ENCODE measurements at regions not wholly inside any gene's neighbourhood (a gene's known extent, or its start where the extent isn't known, plus 50 kb on each side); places are given as distances from the start of the nearest gene placed in this dataset.
"Not testable (repeated sequence)": the region's sequence is repeated elsewhere in the genome, so short reads cannot be mapped to it uniquely, and the experiment has no call there.

- FAIRE-seq, result no peak
- DNase-seq (ENCODE audit: insufficient read length), result no peak
- no peak for TF ChIP-seq POLR2AphosphoS5 (IDR thresholded peaks at IDR 0.05; ENCODE audit: low read depth, low read length)
- TF ChIP-seq POLR2A (IDR thresholded peaks at IDR 0.05; ENCODE audit: low read depth, low read length), result no peak
- TF ChIP-seq TAF1 (IDR thresholded peaks at IDR 0.05; ENCODE audit: borderline replicate concordance, low read depth, low read length), result no peak
Observed at GRCh38 chr7:41415471-41416207, 287.3 kb downstream of the INHBA start.

GRCh38 chr7:41415051-41415450 is 287.8 kb downstream of the INHBA start:
- FAIRE-seq (no peak), DNase-seq (ENCODE audit: insufficient read length) (no peak)
- TF ChIP-seq POLR2A (IDR thresholded peaks at IDR 0.05; ENCODE audit: low read depth, low read length) (no peak), TAF1 (IDR thresholded peaks at IDR 0.05; ENCODE audit: borderline replicate concordance, low read depth, low read length) (no peak), POLR2AphosphoS5 (IDR thresholded peaks at IDR 0.05; ENCODE audit: low read depth, low read length) (no peak)

GRCh38 chr7:41404375-41405074 is 298.4 kb downstream of the INHBA start:
- TF ChIP-seq POLR2A (IDR thresholded peaks at IDR 0.05; ENCODE audit: low read depth, low read length) (no peak), TAF1 (IDR thresholded peaks at IDR 0.05; ENCODE audit: borderline replicate concordance, low read depth, low read length) (no peak), POLR2AphosphoS5 (IDR thresholded peaks at IDR 0.05; ENCODE audit: low read depth, low read length) (no peak)
- DNase-seq (ENCODE audit: insufficient read length) (no peak), FAIRE-seq (no peak)

- DNase-seq (ENCODE audit: insufficient read length) (no peak), FAIRE-seq (no peak)
- TF ChIP-seq TAF1 (IDR thresholded peaks at IDR 0.05; ENCODE audit: borderline replicate concordance, low read depth, low read length) (no peak), POLR2AphosphoS5 (IDR thresholded peaks at IDR 0.05; ENCODE audit: low read depth, low read length) (no peak), POLR2A (IDR thresholded peaks at IDR 0.05; ENCODE audit: low read depth, low read length) (no peak)
Observed at GRCh38 chr7:41403291-41403690, 299.6 kb downstream of the INHBA start.

GRCh38 chr7:41401833-41402232 is 301.1 kb downstream of the INHBA start:
- TF ChIP-seq TAF1 (IDR thresholded peaks at IDR 0.05; ENCODE audit: borderline replicate concordance, low read depth, low read length) (no peak), POLR2AphosphoS5 (IDR thresholded peaks at IDR 0.05; ENCODE audit: low read depth, low read length) (no peak), POLR2A (IDR thresholded peaks at IDR 0.05; ENCODE audit: low read depth, low read length) (no peak)
- no peak for FAIRE-seq
- no peak for DNase-seq (ENCODE audit: insufficient read length)

- TF ChIP-seq POLR2AphosphoS5 (IDR thresholded peaks at IDR 0.05; ENCODE audit: low read depth, low read length), result no peak
- no peak for TF ChIP-seq TAF1 (IDR thresholded peaks at IDR 0.05; ENCODE audit: borderline replicate concordance, low read depth, low read length)
- TF ChIP-seq POLR2A (IDR thresholded peaks at IDR 0.05; ENCODE audit: low read depth, low read length), result no peak
- no peak for DNase-seq (ENCODE audit: insufficient read length)
- no peak for FAIRE-seq
Observed at GRCh38 chr7:41399171-41399570, 303.7 kb downstream of the INHBA start.

- no peak for TF ChIP-seq POLR2AphosphoS5 (IDR thresholded peaks at IDR 0.05; ENCODE audit: low read depth, low read length)
- no peak for TF ChIP-seq POLR2A (IDR thresholded peaks at IDR 0.05; ENCODE audit: low read depth, low read length)
- TF ChIP-seq TAF1 (IDR thresholded peaks at IDR 0.05; ENCODE audit: borderline replicate concordance, low read depth, low read length), result no peak
- no peak for FAIRE-seq
- DNase-seq (ENCODE audit: insufficient read length), result no peak
Observed at GRCh38 chr7:41391818-41392217, 311.1 kb downstream of the INHBA start.

GRCh38 chr7:41388933-41389332 is 314.0 kb downstream of the INHBA start:
- not testable (repeated sequence) for FAIRE-seq; DNase-seq (ENCODE audit: insufficient read length)

GRCh38 chr7:41385996-41386395 is 316.9 kb downstream of the INHBA start:
- no peak for TF ChIP-seq TAF1 (IDR thresholded peaks at IDR 0.05; ENCODE audit: borderline replicate concordance, low read depth, low read length)
- TF ChIP-seq POLR2A (IDR thresholded peaks at IDR 0.05; ENCODE audit: low read depth, low read length), result no peak
- DNase-seq (ENCODE audit: insufficient read length), result no peak
- FAIRE-seq, result no peak

GRCh38 chr7:41384418-41384817 is 318.5 kb downstream of the INHBA start:
- DNase-seq (ENCODE audit: insufficient read length) (no peak), FAIRE-seq (no peak)
- TF ChIP-seq TAF1 (IDR thresholded peaks at IDR 0.05; ENCODE audit: borderline replicate concordance, low read depth, low read length), result no peak
- TF ChIP-seq POLR2A (IDR thresholded peaks at IDR 0.05; ENCODE audit: low read depth, low read length), result no peak
- TF ChIP-seq POLR2AphosphoS5 (IDR thresholded peaks at IDR 0.05; ENCODE audit: low read depth, low read length), result no peak

GRCh38 chr7:41383596-41383995 is 319.3 kb downstream of the INHBA start:
- TF ChIP-seq POLR2AphosphoS5 (IDR thresholded peaks at IDR 0.05; ENCODE audit: low read depth, low read length), result no peak
- no peak for TF ChIP-seq POLR2A (IDR thresholded peaks at IDR 0.05; ENCODE audit: low read depth, low read length)
- no peak for TF ChIP-seq TAF1 (IDR thresholded peaks at IDR 0.05; ENCODE audit: borderline replicate concordance, low read depth, low read length)
- DNase-seq (ENCODE audit: insufficient read length) (no peak), FAIRE-seq (no peak)

GRCh38 chr7:41378156-41378555 is 324.7 kb downstream of the INHBA start:
- no peak for DNase-seq (ENCODE audit: insufficient read length)
- no peak for FAIRE-seq
- TF ChIP-seq POLR2AphosphoS5 (IDR thresholded peaks at IDR 0.05; ENCODE audit: low read depth, low read length), result no peak
- no peak for TF ChIP-seq TAF1 (IDR thresholded peaks at IDR 0.05; ENCODE audit: borderline replicate concordance, low read depth, low read length)
- TF ChIP-seq POLR2A (IDR thresholded peaks at IDR 0.05; ENCODE audit: low read depth, low read length), result no peak
